Adrenal gland (tissue), 5 donors: ENCODE measurements at regions not wholly inside any gene's neighbourhood (a gene's known extent, or its start where the extent isn't known, plus 50 kb on each side); places are given as distances from the start of the nearest gene placed in this dataset.

Source experiments
- POLR2A ChIP-seq, 2 donors: fragments of 450-650 bp; IDR thresholded peaks; one replicate each; pipeline ENCODE4 v1.6.1; 2017; ENCODE audit warnings: antibody characterized with exemption in 2 of 2, mild to moderate bottlenecking in 2 of 2, moderate library complexity in 1 of 2
- TF ChIP-seq, protein P1 (sequence below), 6 experiments: fragments of 450-650 bp in 4 of 6; fragments of 200-600 bp in 2 of 6; sonication (generic) in 1 of 6; IDR thresholded peaks; 1 replicate in 5 of 6; 2 replicates in 1 of 6; pipeline versions ENCODE4 v1.5.1 to v1.8.0; 2016 to 2021; ENCODE audit warnings: antibody characterized with exemption in 6 of 6, mild to moderate bottlenecking in 2 of 6, moderate library complexity in 1 of 6
- donor health status: DM: no; HTN: no; CAD: no.

DNA sequence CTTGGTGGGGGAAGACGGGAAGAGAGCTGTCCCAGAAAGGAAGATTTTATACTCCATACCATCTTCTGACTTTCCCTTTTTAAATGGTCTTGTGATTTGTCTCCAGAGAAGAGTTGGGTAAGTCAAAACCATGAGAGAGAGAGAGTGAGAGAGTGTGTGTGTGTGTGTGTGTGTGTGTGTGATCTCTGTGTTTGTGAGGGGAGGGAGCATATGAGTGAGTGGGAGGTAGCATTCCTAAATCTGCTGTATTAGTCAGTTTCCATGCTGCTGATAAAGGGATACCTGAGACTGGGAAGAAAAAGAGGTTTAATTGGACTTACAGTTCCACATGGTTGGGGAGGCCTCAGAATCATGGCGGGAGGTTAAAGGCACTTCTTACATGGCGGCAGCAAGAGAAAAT lies 102.0 kb upstream of the VANGL1 start:
- TF ChIP-seq, protein P1, sequence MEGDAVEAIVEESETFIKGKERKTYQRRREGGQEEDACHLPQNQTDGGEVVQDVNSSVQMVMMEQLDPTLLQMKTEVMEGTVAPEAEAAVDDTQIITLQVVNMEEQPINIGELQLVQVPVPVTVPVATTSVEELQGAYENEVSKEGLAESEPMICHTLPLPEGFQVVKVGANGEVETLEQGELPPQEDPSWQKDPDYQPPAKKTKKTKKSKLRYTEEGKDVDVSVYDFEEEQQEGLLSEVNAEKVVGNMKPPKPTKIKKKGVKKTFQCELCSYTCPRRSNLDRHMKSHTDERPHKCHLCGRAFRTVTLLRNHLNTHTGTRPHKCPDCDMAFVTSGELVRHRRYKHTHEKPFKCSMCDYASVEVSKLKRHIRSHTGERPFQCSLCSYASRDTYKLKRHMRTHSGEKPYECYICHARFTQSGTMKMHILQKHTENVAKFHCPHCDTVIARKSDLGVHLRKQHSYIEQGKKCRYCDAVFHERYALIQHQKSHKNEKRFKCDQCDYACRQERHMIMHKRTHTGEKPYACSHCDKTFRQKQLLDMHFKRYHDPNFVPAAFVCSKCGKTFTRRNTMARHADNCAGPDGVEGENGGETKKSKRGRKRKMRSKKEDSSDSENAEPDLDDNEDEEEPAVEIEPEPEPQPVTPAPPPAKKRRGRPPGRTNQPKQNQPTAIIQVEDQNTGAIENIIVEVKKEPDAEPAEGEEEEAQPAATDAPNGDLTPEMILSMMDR (IDR thresholded peaks at IDR 0.05) = no peak
- no peak for TF ChIP-seq POLR2A (IDR thresholded peaks at IDR 0.05)
